Ovary (tissue), 3 donors: ENCODE measurements at regions not wholly inside any gene's neighbourhood (a gene's known extent, or its start where the extent isn't known, plus 50 kb on each side); places are given as distances from the start of the nearest gene placed in this dataset.

Experiments used
- CTCF ChIP-seq, 3 donors: fragments of 450-650 bp in 2 of 3; fragments of 200-600 bp in 1 of 3; IDR thresholded peaks; one replicate each; pipeline versions ENCODE4 v1.5.1 to v1.8.0; 2016 to 2022; ENCODE audit warnings: antibody characterized with exemption in 3 of 3, mild to moderate bottlenecking in 1 of 3
- POLR2A ChIP-seq: fragments of 450-650 bp; IDR thresholded peaks from one replicate; pipeline ENCODE4 v1.6.1; 2017; ENCODE audit warnings: antibody characterized with exemption, mild to moderate bottlenecking, moderate library complexity
- donor health status: DM: no; HTN: no; CAD: no.

GRCh38 chr11:25844811-25845210 lies 487.1 kb upstream of the ANO3 start:
- no peak for TF ChIP-seq CTCF (IDR thresholded peaks at IDR 0.05)
- TF ChIP-seq POLR2A = no peak
